Glomerular endothelial cell (primary cell): ENCODE measurements at regions not wholly inside any gene's neighbourhood (a gene's known extent, or its start where the extent isn't known, plus 50 kb on each side); places are given as distances from the start of the nearest gene placed in this dataset.
"Not testable (repeated sequence)": the region's sequence is repeated elsewhere in the genome, so short reads cannot be mapped to it uniquely, and the experiment has no call there.

Experiments used
- DNase-seq: peaks from one replicate; pipeline ENCODE4 v3.0.0-alpha.2; 2011; ENCODE audit warnings: low read depth, low spot score; ENCODE audit errors: extremely low read depth

- no peak for DNase-seq
Measured at GRCh38 chr2:160790738-160791137, 297.1 kb upstream of the RBMS1 start.

- DNase-seq = no peak
Measured at GRCh38 chr2:160791884-160792283, 298.3 kb upstream of the RBMS1 start.

- no peak for DNase-seq
Measured at GRCh38 chr2:160792837-160793236, 299.2 kb upstream of the RBMS1 start.

GRCh38 chr2:160794926-160795325, 301.3 kb upstream of the RBMS1 start:
- no peak for DNase-seq

- DNase-seq = no peak
Measured at GRCh38 chr2:160803881-160804280, 310.3 kb upstream of the RBMS1 start.

GRCh38 chr2:160810406-160810805, 316.8 kb upstream of the RBMS1 start:
- no peak for DNase-seq

GRCh38 chr2:160812830-160813505, 319.4 kb upstream of the RBMS1 start:
- DNase-seq = no peak

GRCh38 chr2:160813506-160813858, 319.9 kb upstream of the RBMS1 start:
- DNase-seq = no peak

- DNase-seq = no peak
Measured at GRCh38 chr2:160816916-160817499, 323.4 kb upstream of the RBMS1 start.

GRCh38 chr2:160820691-160821090, 327.1 kb upstream of the RBMS1 start:
- no peak for DNase-seq

GRCh38 chr2:160822006-160822405, 328.4 kb upstream of the RBMS1 start:
- DNase-seq = no peak

GRCh38 chr2:160825433-160825832, 331.8 kb upstream of the RBMS1 start:
- DNase-seq = no peak

GRCh38 chr2:160826496-160826895, 332.9 kb upstream of the RBMS1 start:
- DNase-seq = no peak

- DNase-seq = no peak
Measured at GRCh38 chr2:160828076-160828475, 332.2 kb upstream of the TANK start.

- not testable (repeated sequence) for DNase-seq
Measured at GRCh38 chr2:160832381-160832780, 327.8 kb upstream of the TANK start.

- DNase-seq = no peak
Measured at GRCh38 chr2:160835166-160835565, 325.1 kb upstream of the TANK start.

- no peak for DNase-seq
Measured at GRCh38 chr2:160836755-160837154, 323.5 kb upstream of the TANK start.

- DNase-seq = no peak
Measured at GRCh38 chr2:160837416-160837815, 322.8 kb upstream of the TANK start.

- no peak for DNase-seq
Measured at GRCh38 chr2:160838147-160838546, 322.1 kb upstream of the TANK start.

GRCh38 chr2:160838691-160839090, 321.5 kb upstream of the TANK start:
- no peak for DNase-seq

GRCh38 chr2:160842286-160842685, 317.9 kb upstream of the TANK start:
- no peak for DNase-seq

- DNase-seq = no peak
Measured at GRCh38 chr2:160859096-160859495, 301.1 kb upstream of the TANK start.

GRCh38 chr2:160862226-160862625, 298.0 kb upstream of the TANK start:
- no peak for DNase-seq
